HG03442 (cell line): ENCODE measurements at regions not wholly inside any gene's neighbourhood (a gene's known extent, or its start where the extent isn't known, plus 50 kb on each side); places are given as distances from the start of the nearest gene placed in this dataset.
"Not testable (repeated sequence)": the region's sequence is repeated elsewhere in the genome, so short reads cannot be mapped to it uniquely, and the experiment has no call there.

Source experiments
- ATAC-seq: cut with Tn5 transposase; IDR thresholded peaks from one replicate; pipeline ENCODE4 v1.9.1; 2021; ENCODE audit warnings: mild to moderate bottlenecking, moderate library complexity; ENCODE audit not compliant: unreplicated experiment

- ATAC-seq = not testable (repeated sequence)
Observed at GRCh38 chr15:31723019-31723418, 307.3 kb upstream of the CHRNA7 start.

- not testable (repeated sequence) for ATAC-seq
Observed at GRCh38 chr15:31724903-31725302, 305.4 kb upstream of the CHRNA7 start.

GRCh38 chr15:31725619-31726018 is 304.7 kb upstream of the CHRNA7 start:
- not testable (repeated sequence) for ATAC-seq

GRCh38 chr15:31727612-31728011 is 302.7 kb upstream of the CHRNA7 start:
- no peak for ATAC-seq

GRCh38 chr15:31732726-31733125 is 297.6 kb upstream of the CHRNA7 start:
- ATAC-seq = no peak

- ATAC-seq = no peak
Observed at GRCh38 chr15:31733424-31733823, 296.9 kb upstream of the CHRNA7 start.

- ATAC-seq = no peak
Observed at GRCh38 chr15:31740203-31740602, 290.1 kb upstream of the CHRNA7 start.

- no peak for ATAC-seq
Observed at GRCh38 chr15:31745841-31746240, 284.5 kb upstream of the CHRNA7 start.

- no peak for ATAC-seq
Observed at GRCh38 chr15:31752065-31752762, 278.1 kb upstream of the CHRNA7 start.

- no peak for ATAC-seq
Observed at GRCh38 chr15:31752905-31753304, 277.4 kb upstream of the CHRNA7 start.

- ATAC-seq = no peak
Observed at GRCh38 chr15:31758126-31758525, 272.2 kb upstream of the CHRNA7 start.

- no peak for ATAC-seq
Observed at GRCh38 chr15:31768055-31768454, 262.3 kb upstream of the CHRNA7 start.

- ATAC-seq = no peak
Observed at GRCh38 chr15:31774045-31774444, 256.3 kb upstream of the CHRNA7 start.

- no peak for ATAC-seq
Observed at GRCh38 chr15:31776039-31776438, 254.3 kb upstream of the CHRNA7 start.

GRCh38 chr15:31781261-31781660 is 249.1 kb upstream of the CHRNA7 start:
- ATAC-seq = no peak

- ATAC-seq = no peak
Observed at GRCh38 chr15:31782016-31782783, 248.1 kb upstream of the CHRNA7 start.

GRCh38 chr15:31782951-31783350 is 247.4 kb upstream of the CHRNA7 start:
- ATAC-seq = no peak

- ATAC-seq = no peak
Observed at GRCh38 chr15:31786360-31786759, 244.0 kb upstream of the CHRNA7 start.

GRCh38 chr15:31788104-31788503 is 242.2 kb upstream of the CHRNA7 start:
- no peak for ATAC-seq

GRCh38 chr15:31792611-31793199 is 237.6 kb upstream of the CHRNA7 start:
- ATAC-seq = no peak

- ATAC-seq = no peak
Observed at GRCh38 chr15:31799319-31799714, 231.0 kb upstream of the CHRNA7 start.

GRCh38 chr15:31799715-31800321 is 230.5 kb upstream of the CHRNA7 start:
- ATAC-seq = peak; percentile 77
